ENCODE measurements at regions not wholly inside any gene's neighbourhood (a gene's known extent, or its start where the extent isn't known, plus 50 kb on each side); places are given as distances from the start of the nearest gene placed in this dataset.

DNA sequence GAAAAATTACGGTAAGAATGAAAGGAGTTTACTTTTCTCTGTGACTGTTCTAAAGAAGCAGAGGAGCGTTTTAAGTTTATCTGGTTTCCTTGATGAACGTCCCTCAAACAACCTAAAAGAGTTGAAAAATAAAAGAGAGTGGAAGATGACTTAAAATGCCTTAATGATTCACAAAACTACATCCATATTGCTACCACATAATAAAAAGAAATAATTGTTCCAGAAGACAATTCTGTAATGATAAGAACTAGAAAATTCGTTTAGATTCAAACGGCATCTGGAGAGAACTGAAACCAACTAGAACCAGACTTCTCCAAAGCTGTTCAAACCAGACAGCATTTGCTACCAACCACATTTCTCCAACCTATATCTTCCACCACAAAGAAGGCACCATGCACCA is 68.1 kb downstream of the TEKT4 start:
- ChIA-PET CTCF (interaction anchor here (2.7 kb wide), 1 partner anchor 17 kb away, joined by 16 read pairs; no protein-coding TSS in a partner anchor), POLR2A (no interaction called here)
- no peaks in the 10 kb centered on the region for H3K4me1 Mint-ChIP-seq (ENCODE audit: insufficient read depth, unreplicated experiment)
- H3K27ac Mint-ChIP-seq (ENCODE audit: low read depth, unreplicated experiment): no peak overlapping the region
- no peaks in the 10 kb centered on the region for H3K36me3 Mint-ChIP-seq (ENCODE audit: insufficient read depth, unreplicated experiment)
- H3K4me3 Mint-ChIP-seq (ENCODE audit: unreplicated experiment): no peak overlapping the region
- H3K9me3 Mint-ChIP-seq (ENCODE audit: unreplicated experiment): no peaks in the 10 kb centered on the region
- H3K27me3 Mint-ChIP-seq (ENCODE audit: insufficient read depth, unreplicated experiment): peaks cover 98% of the 10 kb centered on the region
- DNase-seq (ENCODE audit: unreplicated experiment): no peak
- TF ChIP-seq, protein P1, sequence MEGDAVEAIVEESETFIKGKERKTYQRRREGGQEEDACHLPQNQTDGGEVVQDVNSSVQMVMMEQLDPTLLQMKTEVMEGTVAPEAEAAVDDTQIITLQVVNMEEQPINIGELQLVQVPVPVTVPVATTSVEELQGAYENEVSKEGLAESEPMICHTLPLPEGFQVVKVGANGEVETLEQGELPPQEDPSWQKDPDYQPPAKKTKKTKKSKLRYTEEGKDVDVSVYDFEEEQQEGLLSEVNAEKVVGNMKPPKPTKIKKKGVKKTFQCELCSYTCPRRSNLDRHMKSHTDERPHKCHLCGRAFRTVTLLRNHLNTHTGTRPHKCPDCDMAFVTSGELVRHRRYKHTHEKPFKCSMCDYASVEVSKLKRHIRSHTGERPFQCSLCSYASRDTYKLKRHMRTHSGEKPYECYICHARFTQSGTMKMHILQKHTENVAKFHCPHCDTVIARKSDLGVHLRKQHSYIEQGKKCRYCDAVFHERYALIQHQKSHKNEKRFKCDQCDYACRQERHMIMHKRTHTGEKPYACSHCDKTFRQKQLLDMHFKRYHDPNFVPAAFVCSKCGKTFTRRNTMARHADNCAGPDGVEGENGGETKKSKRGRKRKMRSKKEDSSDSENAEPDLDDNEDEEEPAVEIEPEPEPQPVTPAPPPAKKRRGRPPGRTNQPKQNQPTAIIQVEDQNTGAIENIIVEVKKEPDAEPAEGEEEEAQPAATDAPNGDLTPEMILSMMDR (IDR thresholded peaks at IDR 0.05; ENCODE audit: unreplicated experiment): no peak
- BruUV-seq (replicated peaks): no TSS peak
- intact Hi-C loops (cut with micrococcal nuclease): no loop called here

DNA sequence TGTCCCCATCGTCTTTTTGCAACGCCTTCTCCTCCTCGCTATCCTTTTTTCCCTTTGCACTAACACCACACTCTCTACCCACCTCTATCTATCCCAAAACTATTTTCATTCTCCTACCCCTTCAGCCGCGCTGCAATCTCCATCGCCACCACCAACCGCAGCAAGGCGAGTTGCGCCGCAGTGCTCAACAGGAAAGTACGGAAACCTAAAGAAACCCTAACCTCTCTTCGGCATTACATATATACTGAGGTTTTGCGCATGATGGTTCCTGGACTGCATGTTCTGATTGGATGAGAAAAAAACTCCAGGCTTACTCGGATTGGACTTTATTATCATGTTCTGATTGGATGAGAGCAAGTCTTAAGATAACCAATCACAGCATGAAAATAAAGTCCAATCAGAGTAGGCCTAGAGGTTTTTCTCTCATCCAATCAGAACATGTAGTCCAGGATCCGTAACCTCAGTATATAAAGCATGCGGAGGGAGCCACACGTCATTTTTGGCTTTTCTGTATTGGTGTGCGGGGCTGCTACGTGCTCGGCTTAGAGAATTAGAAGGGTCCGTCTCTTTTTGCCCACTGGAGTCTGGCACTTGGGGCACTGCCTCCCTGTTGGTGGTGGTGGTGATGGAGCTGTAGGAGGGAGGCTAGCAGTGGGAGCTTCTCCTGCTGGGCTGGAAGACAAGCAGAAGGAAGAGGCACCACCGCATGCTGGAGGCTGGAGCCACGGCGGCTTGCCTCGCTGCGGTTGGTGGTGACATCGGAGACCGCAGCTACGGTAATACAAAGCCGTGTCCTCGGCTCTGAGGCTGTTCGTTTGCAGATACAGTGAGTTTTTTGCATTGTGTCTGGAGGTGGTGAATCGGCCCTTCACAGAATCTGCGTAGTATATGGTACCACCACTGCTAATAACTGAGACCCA is 76.1 kb downstream of the TEKT4 start:
- no peak for DNase-seq (ENCODE audit: unreplicated experiment)
- TF ChIP-seq, protein P1 (IDR thresholded peaks at IDR 0.05; ENCODE audit: unreplicated experiment): no peak
- H3K27ac Mint-ChIP-seq (ENCODE audit: low read depth, unreplicated experiment): no peak overlapping the region
- H3K4me1 Mint-ChIP-seq (ENCODE audit: insufficient read depth, unreplicated experiment): no peaks in the 10 kb centered on the region
- POLR2A ChIA-PET: no interaction called here
- no peaks in the 10 kb centered on the region for H3K36me3 Mint-ChIP-seq (ENCODE audit: insufficient read depth, unreplicated experiment)
- no peak overlapping the region for H3K4me3 Mint-ChIP-seq (ENCODE audit: unreplicated experiment)
- peaks cover 88% of the 10 kb centered on the region for H3K27me3 Mint-ChIP-seq (ENCODE audit: insufficient read depth, unreplicated experiment)
- H3K9me3 Mint-ChIP-seq (ENCODE audit: unreplicated experiment): no peaks in the 10 kb centered on the region
- intact Hi-C loops (cut with micrococcal nuclease): no loop called here
- no TSS peak for BruUV-seq (replicated peaks)
- CTCF ChIA-PET: interaction anchor here (1.3 to 1.9 kb wide), 2 partner anchors 10 to 34 kb away, joined by 3 to 18 read pairs; no protein-coding TSS in a partner anchor

DNA sequence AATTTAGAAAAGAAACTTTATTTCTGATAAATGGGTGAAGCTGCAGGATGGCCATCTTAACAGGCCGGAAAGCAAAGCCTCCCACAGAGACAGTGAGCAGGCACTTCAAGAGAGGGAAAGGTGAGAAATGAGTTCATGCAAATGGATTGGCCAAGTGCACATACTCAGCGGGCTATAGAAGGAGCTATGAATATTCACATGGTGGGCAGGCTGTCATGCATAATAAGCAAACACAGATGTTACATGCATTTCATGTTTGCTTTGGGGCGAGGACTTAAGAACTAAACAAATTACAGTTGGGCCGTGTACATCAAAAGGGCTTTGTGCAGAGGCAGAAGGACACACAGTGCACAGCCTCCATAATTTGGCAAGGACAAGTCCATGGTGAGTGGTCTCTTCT is 69.8 kb upstream of the MAL start:
- no peak overlapping the region for H3K4me3 Mint-ChIP-seq (ENCODE audit: unreplicated experiment)
- H3K9me3 Mint-ChIP-seq (ENCODE audit: unreplicated experiment): no peaks in the 10 kb centered on the region
- H3K27ac Mint-ChIP-seq (ENCODE audit: low read depth, unreplicated experiment): no peak overlapping the region
- intact Hi-C loops (cut with micrococcal nuclease): no loop called here
- TF ChIP-seq, protein P1 (IDR thresholded peaks at IDR 0.05; ENCODE audit: unreplicated experiment): no peak
- H3K27me3 Mint-ChIP-seq (ENCODE audit: insufficient read depth, unreplicated experiment): peaks cover 64% of the 10 kb centered on the region
- DNase-seq (ENCODE audit: unreplicated experiment): no peak
- ChIA-PET POLR2A (no interaction called here), CTCF (interaction anchor here (0.5 to 6.6 kb wide), 13 partner anchors 12 to 130 kb away, joined by 3 to 170 read pairs (median 7); partner anchors contain the start of gene TEKT4)
- no TSS peak for BruUV-seq (replicated peaks)
- no peaks in the 10 kb centered on the region for H3K36me3 Mint-ChIP-seq (ENCODE audit: insufficient read depth, unreplicated experiment)
- no peaks in the 10 kb centered on the region for H3K4me1 Mint-ChIP-seq (ENCODE audit: insufficient read depth, unreplicated experiment)

- TF ChIP-seq, protein P1 (IDR thresholded peaks at IDR 0.05; ENCODE audit: unreplicated experiment): peak; percentile 86
- peak; percentile 59 for DNase-seq (ENCODE audit: unreplicated experiment)
- Mint-ChIP-seq H3K4me1 (ENCODE audit: insufficient read depth, unreplicated experiment) (no peaks in the 10 kb centered on the region), H3K27ac (ENCODE audit: low read depth, unreplicated experiment) (no peak overlapping the region), H3K27me3 (ENCODE audit: insufficient read depth, unreplicated experiment) (peaks cover 72% of the 10 kb centered on the region), H3K36me3 (ENCODE audit: insufficient read depth, unreplicated experiment) (no peaks in the 10 kb centered on the region), H3K9me3 (ENCODE audit: unreplicated experiment) (no peaks in the 10 kb centered on the region), H3K4me3 (ENCODE audit: unreplicated experiment) (no peak overlapping the region)
- BruUV-seq (replicated peaks): no TSS peak
- intact Hi-C loops (cut with micrococcal nuclease): loop anchor here (1.0 kb wide), 1 partner anchor 83 kb away; no protein-coding TSS in a partner anchor
- POLR2A ChIA-PET: interaction anchor here (1.1 kb wide), 1 partner anchor 15 kb away, joined by 3 read pairs; no protein-coding TSS in a partner anchor
- CTCF ChIA-PET: interaction anchor here (0.6 to 6.6 kb wide), 34 partner anchors 9 to 354 kb away, joined by 3 to 170 read pairs (median 6); partner anchors contain the start of gene TEKT4
These were observed 68.6 kb upstream of the MAL start for GRCh38 chr2:94956797-94957391.
